ENCODE measurements at regions not wholly inside any gene's neighbourhood (a gene's known extent, or its start where the extent isn't known, plus 50 kb on each side); places are given as distances from the start of the nearest gene placed in this dataset.
"Not testable (repeated sequence)": the region's sequence is repeated elsewhere in the genome, so short reads cannot be mapped to it uniquely, and the experiment has no call there.

DNA sequence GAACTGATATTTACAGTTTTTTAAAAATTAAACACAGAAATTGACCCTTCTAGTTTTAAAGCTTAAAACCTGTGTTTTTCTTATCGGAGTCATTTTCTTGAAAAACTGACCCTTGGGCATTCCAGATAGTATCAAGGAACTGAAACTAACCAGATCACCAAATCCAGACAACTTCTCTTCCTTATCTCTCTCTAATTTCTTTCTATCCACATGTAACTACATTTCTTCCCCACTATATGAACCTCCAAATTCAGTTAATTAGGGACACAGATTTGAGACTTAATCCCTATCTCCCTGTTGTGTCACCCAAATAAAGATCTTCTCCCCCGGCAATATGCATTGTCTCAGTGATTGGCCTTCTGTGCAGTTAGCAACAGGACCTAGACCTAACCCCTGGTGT, 1643.0 kb upstream of the CDH6 start:
- DNase-seq, result no peak

DNA sequence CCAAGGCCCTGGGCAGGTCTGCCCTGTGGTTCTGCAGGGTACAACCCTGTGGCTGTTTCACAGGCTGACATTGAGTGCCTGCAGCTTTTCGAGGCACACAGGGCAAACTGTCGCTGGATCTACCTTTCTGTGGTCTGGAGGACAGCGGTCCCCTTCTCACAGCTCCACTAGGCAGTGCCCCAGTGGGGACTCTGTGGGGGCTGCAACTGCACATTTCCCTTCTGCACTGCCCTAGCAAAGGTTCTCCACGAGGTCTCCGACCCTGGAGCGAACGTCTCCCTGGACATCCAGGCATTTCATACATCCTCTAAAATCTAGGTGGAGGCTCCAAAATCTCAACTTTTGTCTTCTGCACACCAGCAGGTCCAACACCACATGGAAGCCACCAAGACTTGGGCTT, 1645.2 kb upstream of the CDH6 start:
- no peak for DNase-seq

DNA sequence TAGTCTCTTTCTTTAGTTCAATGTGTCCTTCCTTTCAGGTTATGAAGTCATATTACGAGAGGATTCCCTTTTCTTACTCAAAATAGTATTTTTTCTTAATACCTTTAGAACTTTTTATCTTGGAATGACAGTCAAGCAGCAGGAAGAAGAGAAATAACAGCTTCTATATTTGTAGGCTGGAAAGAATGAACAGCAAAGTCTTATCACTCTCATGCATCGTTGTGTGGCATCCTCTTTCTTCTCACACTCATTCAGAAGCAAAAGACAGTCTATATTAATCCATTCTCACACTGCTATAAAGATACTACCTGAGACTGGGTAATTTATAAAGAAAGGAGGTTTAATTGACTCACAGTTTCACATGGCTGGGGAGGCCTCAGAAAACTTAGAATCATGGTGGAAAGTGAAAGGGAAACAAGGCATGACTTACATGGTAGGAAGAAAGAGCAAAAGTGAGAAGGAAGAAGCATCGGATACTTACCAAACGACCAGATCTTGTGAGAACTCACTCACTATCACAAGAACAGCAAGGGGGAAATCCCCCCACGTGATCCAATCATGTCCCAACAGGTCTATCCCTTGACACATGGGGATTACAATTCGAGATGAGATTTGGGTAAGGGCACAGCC, 1646.1 kb upstream of the CDH6 start:
- DNase-seq, result no peak

DNA sequence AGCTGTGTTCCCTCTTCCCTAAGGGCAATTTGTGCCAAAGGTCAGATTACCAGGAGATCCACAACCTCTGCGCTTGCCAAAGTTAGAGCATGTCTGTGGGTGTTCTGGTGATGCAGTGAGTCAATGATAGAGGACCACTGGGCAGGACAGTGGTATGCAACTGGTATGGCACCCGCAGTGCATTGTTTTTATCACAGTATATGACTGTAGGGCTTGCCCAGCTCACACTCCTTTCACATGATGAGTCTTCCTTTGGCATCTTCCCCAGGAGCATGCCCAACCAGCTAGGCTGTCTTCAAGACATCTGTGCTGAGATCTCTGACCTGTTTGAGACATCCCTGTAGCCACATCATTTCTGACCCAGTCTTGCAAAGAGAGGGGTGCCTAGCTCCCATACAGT, 1650.0 kb upstream of the CDH6 start:
- DNase-seq, result no peak

DNA sequence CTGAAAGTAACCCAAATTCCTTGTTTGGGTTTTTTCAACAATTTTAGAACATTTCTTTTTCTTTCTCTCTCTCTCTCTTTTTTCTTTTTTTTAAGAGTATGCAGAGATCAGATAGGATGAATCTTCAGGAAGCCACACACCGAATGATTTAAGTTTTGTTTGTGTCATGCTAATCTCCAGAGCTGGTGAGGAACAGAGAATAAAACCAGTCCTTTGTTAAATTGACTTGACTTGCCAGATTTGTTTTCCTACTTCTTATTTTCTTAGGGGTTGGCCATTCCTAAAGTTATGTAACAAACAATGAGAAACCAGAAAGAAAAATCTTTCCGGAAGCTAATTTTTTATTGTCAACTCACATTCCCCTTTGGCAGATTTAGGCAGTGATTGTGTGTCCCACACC, 1669.3 kb upstream of the CDH6 start:
- DNase-seq, result no peak

DNA sequence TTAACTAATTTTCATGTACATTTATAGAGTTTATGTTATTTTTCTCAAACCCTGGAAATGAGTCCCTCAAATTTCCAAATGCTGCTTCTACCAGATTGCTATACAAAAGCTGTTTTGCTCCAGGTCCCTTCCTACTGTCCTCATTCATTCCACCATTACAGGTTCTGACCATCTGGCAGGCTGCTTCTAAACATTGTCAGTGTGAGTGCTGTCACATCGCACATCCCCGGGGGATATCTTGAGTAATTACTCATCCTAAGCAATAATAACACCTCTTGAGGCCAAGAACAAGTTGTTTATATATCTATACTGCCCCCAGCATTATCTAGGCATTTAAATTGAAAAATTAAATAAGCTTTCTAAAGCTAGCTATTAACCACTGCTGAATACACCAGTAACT, 1675.3 kb upstream of the CDH6 start:
- no peak for DNase-seq

DNA sequence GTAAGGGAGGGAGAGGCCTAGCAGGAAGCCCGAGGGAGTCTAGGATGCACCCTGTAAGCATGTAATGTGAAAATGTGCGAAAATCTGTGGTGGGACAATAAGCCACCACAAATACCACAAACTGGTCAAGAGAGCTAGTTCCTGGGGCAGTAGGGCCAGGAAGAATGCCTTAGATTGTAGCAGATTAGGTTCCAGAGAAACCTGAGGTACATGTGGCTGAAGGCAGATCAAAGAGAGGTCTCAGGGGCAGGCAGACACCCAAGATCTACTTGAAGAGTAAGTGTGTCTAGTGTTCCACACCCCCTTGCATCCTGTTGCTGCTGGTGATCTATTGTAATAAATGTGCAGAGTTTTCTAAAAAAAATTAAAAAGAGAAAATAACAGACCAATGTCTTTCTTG, 1677.3 kb upstream of the CDH6 start:
- no peak for DNase-seq

DNA sequence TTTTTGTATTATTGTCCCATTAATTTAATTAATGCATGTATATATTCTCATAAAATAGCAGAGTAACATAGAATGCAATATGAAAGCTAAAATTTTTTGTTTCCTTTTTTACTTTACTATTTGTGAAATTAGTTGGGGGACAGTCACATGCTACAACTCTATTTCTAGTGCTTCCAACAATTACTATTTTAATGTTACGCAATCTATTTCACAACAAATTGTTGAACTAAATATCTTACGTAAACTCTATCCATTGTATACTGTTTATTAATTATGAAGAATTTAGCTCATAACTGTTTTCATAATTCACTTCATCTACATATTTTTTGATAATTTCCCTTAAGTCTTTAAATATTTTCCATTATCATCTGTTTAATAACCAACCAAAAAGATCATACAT, 1685.4 kb upstream of the CDH6 start:
- DNase-seq, result no peak

DNA sequence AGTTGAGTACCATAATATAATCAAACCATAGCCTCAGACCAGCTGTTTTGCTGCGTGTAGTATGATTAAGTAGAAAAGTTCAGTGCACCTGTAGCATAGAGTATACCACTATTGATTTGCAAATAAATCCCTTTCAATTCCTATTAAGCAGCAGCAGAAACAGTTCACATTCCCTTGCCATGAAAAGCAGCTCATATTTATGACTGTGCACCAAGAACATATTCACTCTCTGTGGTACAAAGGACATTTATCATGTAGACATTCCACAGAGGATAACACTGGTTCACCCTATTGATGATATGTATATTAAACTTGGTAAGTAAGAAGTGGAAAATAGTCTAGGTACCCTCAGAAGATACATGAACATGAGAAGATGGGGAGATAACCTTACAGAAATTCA, 1689.1 kb upstream of the CDH6 start:
- no peak for DNase-seq

DNA sequence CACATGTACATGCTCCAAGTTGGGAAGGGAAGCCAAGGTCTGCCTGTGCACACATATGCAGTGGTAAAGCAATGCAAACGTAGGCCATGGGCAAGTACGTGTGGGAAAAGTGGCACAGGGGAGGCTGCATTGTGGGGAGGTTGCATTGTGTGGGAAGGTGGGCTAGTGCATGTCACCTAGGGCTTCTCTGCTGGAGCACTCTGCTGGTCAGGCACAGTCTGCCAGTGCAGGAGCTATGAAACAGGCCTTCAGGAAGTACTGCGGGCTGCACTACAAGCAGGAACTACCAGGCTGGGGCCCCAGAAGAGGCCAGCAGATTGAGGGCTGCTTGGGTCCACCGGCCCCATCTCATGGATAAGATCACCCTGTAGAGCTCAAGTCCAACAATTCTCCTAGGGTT, 1694.6 kb upstream of the CDH6 start:
- DNase-seq, result no peak

DNA sequence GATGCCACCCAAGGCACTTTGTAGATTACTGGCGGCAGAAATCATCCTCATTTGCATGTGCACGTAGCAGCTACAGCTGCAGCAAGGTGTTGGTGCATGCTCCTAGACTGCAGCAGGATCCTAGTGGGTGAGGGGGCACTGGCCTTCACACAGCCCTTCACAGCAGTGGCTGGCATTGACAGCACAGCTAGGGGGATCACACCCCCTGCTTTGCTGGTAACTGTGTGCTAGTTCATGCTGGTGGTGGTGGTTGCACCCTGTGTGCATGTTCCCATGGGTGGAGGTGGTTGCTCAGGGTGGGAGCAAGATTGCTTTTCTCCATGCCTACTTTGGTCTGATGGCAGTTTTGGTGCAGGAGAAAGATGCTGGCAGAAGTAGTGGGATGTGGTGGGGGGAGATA, 1695.1 kb upstream of the CDH6 start:
- DNase-seq, result no peak

DNA sequence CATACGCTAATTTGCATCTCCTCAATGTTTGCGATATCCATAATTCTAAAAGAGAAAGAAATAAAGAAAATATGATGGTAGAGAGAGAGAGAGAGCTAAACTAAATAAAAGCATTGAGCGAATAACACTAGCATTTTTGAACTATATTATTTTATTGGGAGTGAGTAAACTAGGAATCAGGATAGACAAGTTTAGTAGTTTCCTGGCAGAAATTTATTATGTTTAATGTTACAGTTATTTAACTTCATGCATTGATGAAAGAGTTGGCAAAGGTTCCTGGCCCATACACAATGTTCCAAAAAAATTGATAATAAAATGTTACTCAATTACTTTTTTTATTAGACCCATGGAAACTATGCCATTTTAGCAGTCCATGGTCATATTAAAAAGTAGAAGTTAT, 1708.2 kb upstream of the CDH6 start:
- no peak for DNase-seq

DNA sequence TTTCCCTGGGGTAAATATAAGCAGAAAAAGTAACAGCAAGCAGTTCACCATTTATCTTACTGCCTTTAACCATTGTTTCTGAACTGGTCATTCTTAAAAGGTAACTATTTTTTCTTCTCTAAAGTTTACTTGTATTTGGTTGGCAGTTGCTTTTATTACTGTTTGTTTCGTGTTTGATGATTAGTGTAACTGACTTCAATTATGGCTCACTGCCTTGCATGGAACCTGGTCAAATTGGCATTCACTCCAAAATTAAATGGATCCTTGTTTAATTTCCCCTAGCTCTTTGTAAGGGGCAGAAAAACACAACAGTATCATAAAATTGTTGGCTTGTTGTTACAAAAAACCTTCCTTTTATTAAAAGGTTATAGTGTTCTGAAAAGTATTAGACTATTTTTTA, 1723.9 kb upstream of the CDH6 start:
- DNase-seq, result no peak

DNA sequence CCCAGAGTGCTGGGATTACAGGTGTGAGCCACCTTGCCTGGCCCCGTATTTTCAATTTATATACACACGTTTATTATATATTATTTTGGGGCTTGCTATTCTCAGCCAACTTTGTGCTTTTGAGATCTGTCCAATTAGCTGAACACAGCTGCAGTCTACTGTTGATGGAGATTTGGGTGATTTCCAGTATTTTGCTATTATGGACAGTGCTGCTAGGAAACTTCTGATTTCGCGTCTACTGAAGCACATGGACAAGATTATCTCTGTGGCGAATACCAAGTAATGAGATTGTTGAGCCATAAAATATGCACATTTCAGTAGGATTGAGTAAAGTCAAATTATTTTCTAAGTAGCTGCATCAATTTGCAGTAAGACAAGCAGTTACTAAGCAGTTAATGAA, 1731.2 kb upstream of the CDH6 start:
- no peak for DNase-seq

DNA sequence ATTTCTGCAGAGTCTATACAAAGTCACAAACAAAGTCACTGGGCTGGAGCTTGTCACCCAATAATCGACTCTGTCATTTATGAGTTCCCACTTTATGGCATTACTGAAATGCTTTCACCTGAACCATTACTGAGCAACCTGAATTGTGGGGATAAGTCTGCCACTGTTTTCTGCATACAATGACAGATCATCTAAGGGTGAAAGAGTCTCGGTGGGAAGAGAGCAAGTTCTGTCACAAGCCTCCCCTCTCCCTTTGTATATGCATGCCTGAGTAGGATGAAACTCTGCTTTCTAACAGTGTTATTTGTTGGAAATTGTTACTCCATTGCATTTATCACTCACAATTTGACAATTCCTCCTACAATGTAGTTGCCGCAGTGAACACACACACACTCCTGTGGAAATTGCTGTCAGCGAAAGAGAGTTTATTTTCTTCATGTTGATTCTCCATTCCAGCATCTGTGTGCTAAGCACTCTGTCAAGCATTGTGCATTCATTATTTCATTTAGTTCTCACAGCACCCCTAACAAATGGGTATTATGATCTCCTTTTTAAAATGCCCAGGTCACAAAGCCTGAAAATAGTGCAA, 1732.4 kb upstream of the CDH6 start:
- no peak for DNase-seq

DNA sequence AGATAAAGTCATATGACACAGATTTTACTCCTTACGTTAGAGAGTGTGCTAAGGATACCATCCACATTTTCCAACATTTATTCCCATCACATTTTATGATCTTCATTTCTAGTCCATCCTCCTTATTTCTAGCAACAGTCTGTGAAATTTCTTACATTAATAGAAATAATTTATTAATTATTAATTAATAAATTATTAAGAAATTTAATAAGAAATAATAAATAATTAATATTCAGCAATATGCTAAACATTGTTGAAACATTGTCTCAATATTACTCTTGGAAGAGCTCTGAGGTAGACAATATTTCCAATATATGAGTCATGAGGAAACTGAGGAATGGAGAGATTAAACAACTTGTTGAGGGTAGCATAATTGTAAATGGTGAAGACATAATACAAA, 1742.5 kb upstream of the CDH6 start:
- DNase-seq, result not testable (repeated sequence)

DNA sequence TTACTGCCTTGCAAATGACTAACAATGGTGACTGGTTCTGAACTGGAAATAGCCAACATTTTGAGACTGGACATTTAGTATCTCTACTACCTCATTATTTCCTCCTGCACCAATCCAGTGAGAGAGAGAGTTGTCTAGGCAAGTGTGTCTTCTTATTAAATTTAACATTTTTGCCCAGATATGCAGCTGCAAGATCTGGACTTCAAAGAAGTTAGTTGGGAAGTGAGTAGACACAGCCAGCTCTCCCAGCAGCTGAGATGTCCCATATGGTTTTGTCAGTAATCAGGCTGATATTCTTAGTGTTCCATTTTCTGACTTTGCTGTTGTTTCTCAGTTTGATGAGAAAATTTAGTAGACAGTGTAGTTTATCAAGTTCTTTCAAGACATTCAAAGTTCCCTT, 1778.8 kb upstream of the CDH6 start:
- DNase-seq, result no peak

DNA sequence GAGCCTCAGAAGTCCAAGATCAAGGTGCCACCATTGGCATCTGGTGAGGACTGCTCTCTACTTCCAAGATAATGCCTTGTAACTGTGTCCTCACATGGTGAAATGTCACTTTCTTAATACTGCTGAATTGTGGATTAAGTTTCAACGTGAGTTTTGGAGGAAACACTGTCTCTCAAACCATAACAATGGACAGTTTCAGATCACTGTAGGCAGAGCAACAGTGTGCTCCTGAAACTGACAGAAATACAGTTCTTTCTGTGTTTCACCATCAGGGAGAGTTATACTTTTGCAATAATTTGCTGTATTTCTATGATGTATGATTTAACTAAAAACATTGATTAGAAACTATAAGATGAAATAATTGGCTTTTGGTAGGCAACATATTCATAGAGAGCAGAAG, 1780.5 kb upstream of the CDH6 start:
- no peak for DNase-seq

DNA sequence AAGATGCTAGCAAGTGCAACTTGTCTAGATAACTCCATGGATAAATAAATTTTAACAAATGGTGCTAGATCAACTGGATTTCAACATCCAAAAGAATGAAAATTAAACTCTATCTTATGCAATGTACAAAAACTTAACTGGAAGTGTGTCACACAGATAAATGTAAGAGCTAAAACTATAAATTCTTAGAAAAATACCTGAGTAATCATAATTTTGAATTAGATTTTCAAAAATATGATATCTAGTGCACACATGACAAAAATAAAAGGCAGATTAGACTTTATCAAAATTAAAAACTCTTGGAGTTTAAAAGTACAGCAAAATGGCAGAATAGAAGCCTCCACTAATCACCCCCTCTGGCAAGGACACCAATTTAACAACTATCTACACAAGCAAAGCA, 1791.2 kb upstream of the CDH6 start:
- no peak for DNase-seq

DNA sequence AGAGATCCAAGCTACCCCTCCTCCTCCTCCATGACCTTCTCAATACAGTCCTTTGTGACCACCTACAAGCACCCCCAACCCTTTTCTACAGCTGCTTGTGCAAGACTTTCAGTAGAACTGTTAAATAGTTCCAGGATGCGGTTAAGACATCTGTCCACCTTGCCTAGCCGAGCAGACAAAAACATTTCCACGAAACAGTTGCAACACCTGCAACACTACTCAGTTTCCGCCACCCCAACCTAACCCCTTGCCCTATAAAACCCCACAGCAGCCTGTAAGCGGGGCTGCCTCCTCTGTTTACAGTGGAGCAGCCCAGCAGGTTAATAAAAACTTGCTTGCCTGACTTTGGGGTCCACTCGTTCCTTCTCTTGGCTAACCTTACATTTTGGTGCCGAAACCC, 1803.5 kb upstream of the CDH6 start:
- DNase-seq, result no peak

DNA sequence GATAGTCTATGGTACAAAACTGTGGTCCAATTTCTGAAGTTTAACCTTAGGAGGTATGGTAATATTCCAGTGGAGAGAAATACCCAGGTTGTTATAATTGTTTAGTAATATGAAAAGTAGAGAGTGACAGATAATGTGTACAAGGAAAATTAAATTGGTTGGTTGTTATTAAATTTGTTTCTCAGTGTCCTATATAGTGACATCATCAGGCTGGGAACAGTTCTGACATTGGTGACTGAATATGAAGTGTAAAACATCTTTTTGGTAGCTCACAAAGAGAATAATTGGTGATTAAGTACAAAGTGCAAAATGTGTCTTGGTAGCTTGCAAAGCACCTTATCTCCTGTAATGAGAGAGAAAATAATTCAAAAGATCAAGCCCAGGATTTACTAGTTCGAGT, 1806.1 kb upstream of the CDH6 start:
- no peak for DNase-seq

DNA sequence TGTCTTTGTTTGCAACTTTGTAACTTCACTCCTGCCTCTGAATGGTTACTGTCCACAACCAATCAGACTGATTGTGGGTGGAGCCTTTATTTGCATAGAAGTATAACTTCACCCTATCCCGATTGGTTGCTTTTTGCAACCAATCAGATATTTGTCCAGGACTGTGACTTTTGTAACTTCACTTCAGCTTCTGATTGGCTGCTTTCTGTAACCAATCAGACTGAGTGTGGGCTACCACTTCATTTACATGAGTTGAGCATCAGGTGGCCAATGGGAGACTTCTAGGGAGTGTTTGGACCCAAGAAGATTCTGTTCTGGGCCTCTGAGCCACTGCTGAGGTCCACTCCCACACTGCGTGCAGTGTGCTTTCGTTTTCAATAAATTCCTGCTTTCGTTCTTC, 1810.7 kb upstream of the CDH6 start:
- DNase-seq, result no peak

DNA sequence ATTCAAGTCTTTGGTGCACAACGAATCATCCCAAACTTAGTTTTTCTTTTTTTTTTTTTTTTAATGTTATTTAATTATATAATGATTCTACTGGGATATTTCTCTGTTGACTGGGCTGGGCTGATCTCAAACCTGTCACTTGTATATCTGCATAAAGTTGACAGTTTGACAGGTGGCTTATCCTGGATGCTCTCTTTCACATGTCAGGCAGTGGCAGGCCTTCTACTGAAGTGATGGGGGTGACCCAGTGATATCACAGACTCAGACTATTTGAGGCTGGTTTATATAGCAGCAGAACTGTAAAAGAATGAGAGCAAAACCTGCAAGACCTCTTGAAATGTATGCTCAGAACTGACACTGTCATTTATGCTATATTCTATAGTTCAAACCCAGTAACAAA, 1813.5 kb upstream of the CDH6 start:
- DNase-seq, result no peak

DNA sequence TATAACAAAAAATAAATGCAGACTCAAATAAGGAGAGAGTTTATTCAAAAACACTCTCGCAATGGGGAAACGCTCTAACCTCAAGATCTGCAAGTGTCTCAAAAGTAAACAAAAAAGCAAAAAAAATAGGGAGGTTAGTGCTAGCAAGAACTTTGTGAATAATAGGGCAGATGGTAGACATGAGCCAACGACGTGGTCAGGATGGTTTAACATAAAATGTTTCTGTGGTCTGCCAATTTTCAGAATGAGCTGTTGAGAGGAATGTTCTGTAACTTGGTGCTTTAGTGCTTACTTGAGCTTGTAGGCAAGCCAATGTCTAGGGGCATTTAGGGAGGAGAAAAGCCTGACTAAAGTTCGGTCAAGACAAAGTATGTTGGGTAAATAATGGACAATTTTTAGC, 1813.9 kb upstream of the CDH6 start:
- no peak for DNase-seq

DNA sequence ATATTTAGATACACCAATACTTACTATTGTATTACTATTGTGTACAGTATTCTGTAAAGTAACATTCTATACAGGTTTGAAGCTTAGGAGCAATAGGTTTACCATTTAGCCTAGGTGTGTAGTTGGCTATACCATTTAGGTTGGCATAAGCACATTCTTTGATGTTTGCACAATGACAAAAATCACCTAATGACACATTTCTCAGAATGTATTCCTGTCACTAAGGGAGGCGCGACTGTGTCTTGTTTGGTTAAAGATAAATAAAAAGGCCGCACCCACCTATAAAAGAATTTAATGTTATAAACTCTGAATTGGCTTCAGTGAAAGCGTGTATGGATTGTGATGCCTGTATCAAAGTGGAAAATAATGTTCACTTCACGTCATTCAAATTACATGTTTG, 1815.4 kb upstream of the CDH6 start:
- DNase-seq, result no peak

DNA sequence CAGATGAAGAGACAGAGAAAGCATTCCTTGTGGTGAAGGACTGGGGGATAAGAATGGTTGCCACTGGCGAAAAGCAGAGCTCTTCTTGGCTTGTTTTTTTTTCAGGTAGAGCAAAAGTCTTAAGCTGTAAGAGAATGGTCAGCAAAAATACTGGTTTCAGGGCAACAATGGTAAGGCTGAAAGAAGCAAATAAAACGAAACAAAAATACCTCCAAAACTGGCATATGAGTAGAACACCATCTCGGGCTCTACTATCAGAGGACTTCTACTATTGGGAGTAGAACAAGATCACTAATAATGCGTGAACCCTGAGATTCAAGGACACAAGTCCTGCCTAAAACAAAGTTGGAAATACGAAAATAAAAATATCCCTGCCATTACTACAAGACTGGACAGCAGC, 1823.2 kb upstream of the CDH6 start:
- no peak for DNase-seq
